GM12873 (cell line): ENCODE measurements at regions not wholly inside any gene's neighbourhood (a gene's known extent, or its start where the extent isn't known, plus 50 kb on each side); places are given as distances from the start of the nearest gene placed in this dataset.

ENCODE experiments used
- CTCF ChIP-seq: IDR thresholded peaks from 2 replicates; pipeline ENCODE4 v1.5.1; 2012; ENCODE audit warnings: low read depth, mild to moderate bottlenecking, moderate library complexity, low read length, control low read depth; ENCODE audit not compliant: insufficient read depth; ENCODE audit errors: missing control alignments

GRCh38 chr3:154657218-154657617 is 227.2 kb upstream of the GPR149 start:
- TF ChIP-seq CTCF: no peak

GRCh38 chr3:154656486-154656885 is 226.5 kb upstream of the GPR149 start:
- no peak for TF ChIP-seq CTCF

GRCh38 chr3:154642145-154642544 is 212.2 kb upstream of the GPR149 start:
- TF ChIP-seq CTCF: no peak

GRCh38 chr3:154625756-154626155 is 195.8 kb upstream of the GPR149 start:
- TF ChIP-seq CTCF: no peak

GRCh38 chr3:154616298-154616697 is 186.3 kb upstream of the GPR149 start:
- no peak for TF ChIP-seq CTCF

GRCh38 chr3:154615471-154615870 is 185.5 kb upstream of the GPR149 start:
- TF ChIP-seq CTCF: no peak

- TF ChIP-seq CTCF: no peak
Measured at GRCh38 chr3:154614601-154615000, 184.6 kb upstream of the GPR149 start.
